CD4-positive, alpha-beta T cell (primary cell): ENCODE measurements at regions not wholly inside any gene's neighbourhood (a gene's known extent, or its start where the extent isn't known, plus 50 kb on each side); places are given as distances from the start of the nearest gene placed in this dataset.

Experiments
- ATAC-seq: fragments of 200-7000 bp; cut with Tn5 transposase; one replicate; pipeline ENCODE4 v1.10.0; 2022; ENCODE audit warnings: mild to moderate bottlenecking; ENCODE audit not compliant: poor library complexity
- CTCF ChIA-PET: fragments of 350-600 bp; sonication (Branson Sonifier 250); formaldehyde crosslinking; loops from one replicate; lab custom pipeline; 2021; ENCODE audit warnings: antibody characterized with exemption, inconsistent platforms; lab: Charles Lee
- POLR2A ChIA-PET: fragments of 350-600 bp; sonication (Branson Sonifier 250); formaldehyde crosslinking; loops from one replicate; lab custom pipeline; 2021; ENCODE audit warnings: antibody characterized with exemption, inconsistent platforms; lab: Charles Lee
- DNase-seq, 14 experiments: peaks; one replicate each; pipeline ENCODE4 v3.0.0-alpha.2; 2013 to 2020; ENCODE audit warnings: mixed read lengths in 2 of 14
- H3K27ac ChIP-seq, 2 donors: one replicate each; pipeline versions ENCODE4 v1.5.1 to v1.7.0; 2013; ENCODE audit warnings: low read length in 2 of 2, low read depth in 1 of 2, mild to moderate bottlenecking in 1 of 2
- H3K27me3 ChIP-seq, 2 experiments: 1 replicate in 1 of 2; 2 replicates in 1 of 2; pipeline versions ENCODE4 v1.6.1 to v1.7.0; 2013; ENCODE audit warnings: low read length in 2 of 2, control low read depth in 1 of 2, mild to moderate bottlenecking in 1 of 2, moderate library complexity in 1 of 2; ENCODE audit not compliant: insufficient read depth in 2 of 2, control insufficient read depth in 1 of 2
- H3K36me3 ChIP-seq: one replicate; pipeline ENCODE4 v1.6.1; 2013; ENCODE audit warnings: low read length, control low read depth; ENCODE audit not compliant: insufficient read depth
- H3K4me1 ChIP-seq: one replicate; pipeline ENCODE4 v1.6.1; 2013; ENCODE audit warnings: low read length, control low read depth; ENCODE audit not compliant: insufficient read depth
- H3K4me3 ChIP-seq: one replicate; pipeline ENCODE4 v1.5.1; 2013; ENCODE audit warnings: mild to moderate bottlenecking, low read length, moderate library complexity
- H3K9me3 ChIP-seq, 2 experiments: 1 replicate in 1 of 2; 2 replicates in 1 of 2; pipeline versions ENCODE4 v1.6.1 to v1.7.0; 2013; ENCODE audit warnings: low read length in 2 of 2, mild to moderate bottlenecking in 2 of 2, control low read depth in 1 of 2, moderate library complexity in 1 of 2; ENCODE audit not compliant: control insufficient read depth in 1 of 2, insufficient read depth in 1 of 2
- H3K27ac Mint-ChIP-seq: one replicate; pipeline ENCODE4 v1.8.0; 2020; ENCODE audit warnings: mixed read lengths
- H3K27me3 Mint-ChIP-seq: one replicate; pipeline ENCODE4 v1.8.0; 2021; ENCODE audit warnings: mixed read lengths
- H3K36me3 Mint-ChIP-seq: one replicate; pipeline ENCODE4 v1.8.0; 2021; ENCODE audit warnings: low read depth, mixed read lengths
- H3K4me1 Mint-ChIP-seq: one replicate; pipeline ENCODE4 v1.8.0; 2021; ENCODE audit warnings: low read depth, mixed read lengths
- H3K4me3 Mint-ChIP-seq: one replicate; pipeline ENCODE4 v1.8.0; 2020; ENCODE audit warnings: mild to moderate bottlenecking, mixed read lengths
- H3K9me3 Mint-ChIP-seq: one replicate; pipeline ENCODE4 v1.8.0; 2020; ENCODE audit warnings: mixed read lengths
- CTCF ChIP-seq: fragments of 200-600 bp; IDR thresholded peaks from one replicate; pipeline ENCODE4 v1.8.0; 2022; ENCODE audit warnings: antibody characterized with exemption, mild to moderate bottlenecking
- intact Hi-C, 2 experiments: fragments of 100-400 bp; cut with DNase I in 1 of 2; cut with micrococcal nuclease in 1 of 2; formaldehyde crosslinking; loops; one replicate each; pipeline versions ENCODE4 v1.15.1 to v1.9.0; 2023 to 2025; cut with DNase I, micrococcal nuclease

GRCh38 chr6:114446342-114446741, 103.5 kb upstream of the HS3ST5 start:
- no peaks in the 10 kb centered on the region for H3K9me3 ChIP-seq
- intact Hi-C loops, result no loop called here
- H3K27ac Mint-ChIP-seq, result no peak overlapping the region

GRCh38 chr6:114445846-114446245, 103.0 kb upstream of the HS3ST5 start:
- no peaks in the 10 kb centered on the region for H3K36me3 ChIP-seq
- no peak overlapping the region for H3K27ac ChIP-seq
- Mint-ChIP-seq H3K36me3 (no peaks in the 10 kb centered on the region), H3K27me3 (no peaks in the 10 kb centered on the region), H3K4me1 (no peaks in the 10 kb centered on the region), H3K9me3 (peaks cover 6% of the 10 kb centered on the region), H3K27ac (no peak overlapping the region), H3K4me3 (no peak overlapping the region)
- no peaks in the 10 kb centered on the region for H3K4me1 ChIP-seq
- no peak overlapping the region for H3K4me3 ChIP-seq
- POLR2A ChIA-PET, result no interaction called here
- ATAC-seq (no peak), DNase-seq (no peak)
- no peak for TF ChIP-seq CTCF
- CTCF ChIA-PET, result no interaction called here
- intact Hi-C loops, result no loop called here
- H3K27me3 ChIP-seq, result no peaks in the 10 kb centered on the region
- H3K9me3 ChIP-seq, result no peaks in the 10 kb centered on the region

More at GRCh38 chr6:114446342-114446741, 103.5 kb upstream of the HS3ST5 start:
- Mint-ChIP-seq H3K27me3 (no peaks in the 10 kb centered on the region), H3K36me3 (no peaks in the 10 kb centered on the region), H3K4me3 (no peak overlapping the region), H3K4me1 (no peaks in the 10 kb centered on the region), H3K9me3 (peaks cover 6% of the 10 kb centered on the region)
- no peak overlapping the region for H3K27ac ChIP-seq
- no peaks in the 10 kb centered on the region for H3K27me3 ChIP-seq
- no peak for TF ChIP-seq CTCF
- no peak overlapping the region for H3K4me3 ChIP-seq
- DNase-seq, result no peak
- POLR2A ChIA-PET, result no interaction called here
- CTCF ChIA-PET, result no interaction called here
- H3K4me1 ChIP-seq, result no peaks in the 10 kb centered on the region
- no peak for ATAC-seq
- H3K36me3 ChIP-seq, result no peaks in the 10 kb centered on the region

- Histone ChIP-seq H3K4me1 (no peaks in the 10 kb centered on the region), H3K27me3 (no peaks in the 10 kb centered on the region), H3K27ac (no peak overlapping the region), H3K36me3 (no peaks in the 10 kb centered on the region), H3K4me3 (no peak overlapping the region), H3K9me3 (no peaks in the 10 kb centered on the region)
- no peak for TF ChIP-seq CTCF
- intact Hi-C loops, result no loop called here
- Mint-ChIP-seq H3K36me3 (no peaks in the 10 kb centered on the region), H3K4me3 (no peak overlapping the region), H3K27ac (no peak overlapping the region), H3K27me3 (no peaks in the 10 kb centered on the region), H3K9me3 (peaks cover 3% of the 10 kb centered on the region), H3K4me1 (no peaks in the 10 kb centered on the region)
- POLR2A ChIA-PET, result no interaction called here
- CTCF ChIA-PET, result no interaction called here
- no peak for ATAC-seq
- DNase-seq, result no peak
These were observed 96.6 kb upstream of the HS3ST5 start for GRCh38 chr6:114439411-114439810.
